Mucosa of rectum (tissue), 2 donors: ENCODE measurements at regions not wholly inside any gene's neighbourhood (a gene's known extent, or its start where the extent isn't known, plus 50 kb on each side); places are given as distances from the start of the nearest gene placed in this dataset.
"Not testable (repeated sequence)": the region's sequence is repeated elsewhere in the genome, so short reads cannot be mapped to it uniquely, and the experiment has no call there.

ENCODE experiments used
- H3K27ac ChIP-seq, 2 donors: one replicate each; pipeline ENCODE4 v1.7.0; 2013; ENCODE audit warnings: inconsistent platforms in 2 of 2, low read depth in 2 of 2, low read length in 2 of 2
- H3K27me3 ChIP-seq, 2 donors: one replicate each; pipeline ENCODE4 v1.7.0; 2013; ENCODE audit warnings: low read length in 2 of 2; ENCODE audit not compliant: control insufficient read depth in 2 of 2, insufficient read depth in 2 of 2
- H3K36me3 ChIP-seq, 2 donors: one replicate each; pipeline ENCODE4 v1.7.0; 2013; ENCODE audit warnings: low read length in 2 of 2; ENCODE audit not compliant: control insufficient read depth in 2 of 2, insufficient read depth in 2 of 2
- H3K4me1 ChIP-seq, 2 donors: one replicate each; pipeline ENCODE4 v1.7.0; 2013; ENCODE audit warnings: low read length in 2 of 2, mild to moderate bottlenecking in 1 of 2; ENCODE audit not compliant: control insufficient read depth in 2 of 2, insufficient read depth in 2 of 2
- H3K4me3 ChIP-seq, 2 donors: one replicate each; pipeline ENCODE4 v1.7.0; 2013; ENCODE audit warnings: low read length in 2 of 2
- H3K9ac ChIP-seq, 2 donors: one replicate each; pipeline ENCODE4 v1.7.0; 2013; ENCODE audit warnings: low read length in 2 of 2, low read depth in 1 of 2, mild to moderate bottlenecking in 1 of 2
- H3K9me3 ChIP-seq, 2 donors: one replicate each; pipeline ENCODE4 v1.7.0; 2013; ENCODE audit warnings: low read length in 2 of 2; ENCODE audit not compliant: control insufficient read depth in 2 of 2
- donor health status: healthy.
- donor health status: Normal muscosa, but diverticular disease.

DNA sequence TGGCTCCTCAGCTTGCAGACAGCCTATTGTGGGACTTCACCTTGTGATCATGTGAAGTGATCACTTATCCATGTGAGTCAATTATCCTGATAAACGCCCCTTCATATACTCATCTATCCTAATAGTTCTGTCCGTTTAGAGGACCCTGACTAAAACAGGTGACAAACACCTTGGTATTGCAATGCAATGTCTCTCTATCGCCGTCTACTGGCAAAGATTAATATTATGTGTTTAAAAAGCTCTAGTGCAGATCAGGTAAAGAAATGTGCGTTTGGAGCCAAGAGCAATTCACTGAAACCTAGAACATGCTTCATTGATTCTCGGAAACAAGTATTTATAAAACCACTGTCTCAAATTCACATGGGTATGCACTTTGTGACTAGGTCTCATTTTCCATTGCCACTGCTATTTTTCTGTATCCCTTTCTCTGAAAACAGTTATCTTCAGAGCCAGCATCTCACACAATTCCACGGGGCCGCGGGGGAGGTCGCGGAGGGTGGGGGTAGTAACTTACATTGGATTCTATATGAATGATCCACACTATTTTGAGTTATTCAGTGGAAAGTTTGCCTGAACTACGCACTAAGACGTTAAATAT, 554.6 kb upstream of the NCAM2 start:
- no peaks in the 10 kb centered on the region for H3K9me3 ChIP-seq
- no peak overlapping the region for H3K27ac ChIP-seq
- H3K4me3 ChIP-seq, result no peak overlapping the region
- no peaks in the 10 kb centered on the region for H3K4me1 ChIP-seq
- no peak overlapping the region for H3K9ac ChIP-seq
- H3K27me3 ChIP-seq, result no peaks in the 10 kb centered on the region
- H3K36me3 ChIP-seq, result no peaks in the 10 kb centered on the region

DNA sequence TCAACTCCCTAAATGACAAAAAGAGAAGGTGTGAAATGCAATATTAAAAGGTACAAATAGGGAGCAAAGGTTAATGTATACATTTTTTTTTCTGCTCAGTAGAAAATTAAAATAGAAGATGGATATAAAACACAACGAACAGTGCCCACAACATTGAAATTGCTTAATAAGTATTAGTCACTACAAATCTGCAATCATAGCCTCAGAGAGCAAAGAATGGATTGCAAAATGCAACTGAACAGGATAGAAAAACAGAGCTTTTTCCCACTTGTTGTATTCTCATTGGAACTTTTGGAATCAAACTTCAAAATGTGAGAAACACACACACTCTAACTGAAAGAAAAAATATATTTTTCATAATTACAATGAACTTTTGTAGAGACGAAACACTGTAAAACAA, 552.2 kb upstream of the NCAM2 start:
- Histone ChIP-seq H3K9ac (no peak overlapping the region), H3K9me3 (no peaks in the 10 kb centered on the region), H3K36me3 (no peaks in the 10 kb centered on the region), H3K4me3 (no peak overlapping the region), H3K27ac (no peak overlapping the region), H3K4me1 (no peaks in the 10 kb centered on the region), H3K27me3 (no peaks in the 10 kb centered on the region)

DNA sequence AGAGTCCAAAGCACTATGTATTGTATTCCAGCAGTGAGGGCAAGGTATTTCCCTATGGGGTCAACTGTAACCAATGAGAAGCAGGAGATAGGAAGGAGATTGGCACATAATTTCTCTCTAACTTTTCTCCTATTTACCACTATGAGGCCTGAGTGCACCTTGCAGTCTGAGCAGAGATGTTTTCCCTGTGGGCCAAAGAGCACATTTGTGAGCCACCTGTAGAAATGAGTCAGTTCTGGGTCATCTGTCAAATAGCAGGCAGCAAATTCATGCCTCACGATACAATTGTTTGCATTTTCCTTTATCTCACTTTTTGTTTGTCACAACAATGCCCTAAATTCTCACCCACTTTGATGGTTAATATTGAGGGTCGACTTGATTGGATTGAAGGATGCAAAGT, 547.2 kb upstream of the NCAM2 start:
- Histone ChIP-seq H3K9ac (no peak overlapping the region), H3K27ac (no peak overlapping the region), H3K9me3 (no peaks in the 10 kb centered on the region), H3K36me3 (no peaks in the 10 kb centered on the region), H3K4me1 (no peaks in the 10 kb centered on the region), H3K27me3 (no peaks in the 10 kb centered on the region), H3K4me3 (no peak overlapping the region)

DNA sequence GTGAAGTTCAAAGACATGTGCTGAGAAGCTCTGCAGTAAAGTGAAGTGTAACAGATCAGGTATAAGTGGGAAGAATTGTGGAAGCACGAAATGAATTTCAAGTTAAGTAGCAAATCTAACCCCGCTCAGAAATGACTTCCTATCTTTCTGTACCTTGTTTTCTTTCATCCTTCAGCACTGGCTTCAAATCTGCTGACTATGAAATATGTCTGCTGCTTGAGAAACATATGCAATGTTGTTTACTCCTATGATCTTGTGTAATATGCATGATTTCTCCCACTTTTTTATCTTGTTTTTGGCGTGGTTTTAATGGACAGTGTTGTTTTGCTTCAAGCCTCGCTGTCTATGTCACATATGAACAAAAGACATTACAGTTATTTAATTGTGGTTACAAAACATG, 545.3 kb upstream of the NCAM2 start:
- H3K4me3 ChIP-seq, result no peak overlapping the region

DNA sequence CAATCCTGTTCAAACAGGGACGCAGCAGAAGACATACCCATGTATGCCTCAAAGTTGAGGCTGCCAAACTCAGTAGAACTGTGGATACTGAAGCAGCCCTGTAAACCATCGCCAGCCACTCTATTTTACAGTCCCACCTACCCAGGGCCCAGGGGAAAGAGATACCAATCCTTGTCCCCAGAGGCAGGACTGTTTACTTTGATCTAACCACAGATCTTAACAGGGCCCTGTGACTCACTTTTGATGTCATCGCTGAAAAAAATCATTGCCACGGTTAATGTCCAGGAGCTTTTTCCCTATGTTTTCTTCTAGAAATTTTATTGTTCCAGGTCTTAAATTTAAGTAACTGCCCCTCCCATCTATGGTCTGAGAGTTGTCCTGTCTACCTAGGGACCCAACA, 538.4 kb upstream of the NCAM2 start:
- Histone ChIP-seq H3K27me3 (no peaks in the 10 kb centered on the region), H3K27ac (no peak overlapping the region), H3K9ac (no peak overlapping the region), H3K9me3 (peaks cover 0 to 4% of the 10 kb centered on the region in 2 donors), H3K36me3 (no peaks in the 10 kb centered on the region), H3K4me3 (no peak overlapping the region), H3K4me1 (no peaks in the 10 kb centered on the region)

More for the DNA sequence above, 545.3 kb upstream of the NCAM2 start:
- Histone ChIP-seq H3K36me3 (no peaks in the 10 kb centered on the region), H3K9me3 (no peaks in the 10 kb centered on the region), H3K9ac (no peak overlapping the region), H3K27ac (no peak overlapping the region), H3K27me3 (no peaks in the 10 kb centered on the region), H3K4me1 (no peaks in the 10 kb centered on the region)

DNA sequence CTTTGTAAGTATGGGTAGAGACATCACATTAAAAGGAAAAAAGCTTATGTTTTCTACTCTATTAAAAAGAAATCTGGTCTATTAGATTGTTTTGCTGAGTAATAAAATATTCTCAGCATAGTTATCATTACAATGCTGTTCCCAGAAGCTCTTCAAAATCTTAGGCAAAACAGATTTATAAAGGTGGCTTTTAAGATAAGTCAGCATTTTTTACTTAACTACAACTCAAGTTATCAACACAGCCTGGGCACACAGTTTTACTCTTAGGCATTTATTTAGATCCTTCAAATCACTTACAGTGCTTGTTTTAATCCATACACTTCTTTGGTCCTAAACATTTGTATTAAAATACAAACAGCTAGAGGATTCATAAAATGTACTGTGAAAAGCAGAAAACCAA, 534.8 kb upstream of the NCAM2 start:
- H3K4me3 ChIP-seq, result no peak overlapping the region
- peaks cover 0 to 4% of the 10 kb centered on the region in 2 donors for H3K9me3 ChIP-seq
- H3K4me1 ChIP-seq, result no peaks in the 10 kb centered on the region
- no peak overlapping the region for H3K27ac ChIP-seq
- no peak overlapping the region for H3K9ac ChIP-seq
- H3K36me3 ChIP-seq, result no peaks in the 10 kb centered on the region
- H3K27me3 ChIP-seq, result no peaks in the 10 kb centered on the region

DNA sequence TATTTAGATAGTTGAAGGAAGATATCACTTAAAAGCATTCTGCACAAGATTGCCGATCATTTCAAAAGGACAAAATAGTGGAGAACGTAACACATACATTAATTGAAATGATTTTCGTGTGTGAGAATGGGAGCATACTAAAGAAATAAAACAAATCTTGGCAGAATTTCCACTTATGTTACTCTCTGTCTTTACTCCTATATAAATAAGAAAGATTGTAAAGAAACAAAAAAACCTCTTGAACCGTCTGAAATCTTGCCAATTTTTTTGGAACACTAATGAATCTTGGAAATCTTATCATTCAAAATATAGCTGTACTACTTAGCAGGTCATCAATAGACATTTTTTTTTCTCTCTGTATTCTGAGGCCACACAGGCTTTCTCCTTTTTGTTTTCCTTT, 528.8 kb upstream of the NCAM2 start:
- no peaks in the 10 kb centered on the region for H3K27me3 ChIP-seq
- H3K4me3 ChIP-seq, result no peak overlapping the region
- no peaks in the 10 kb centered on the region for H3K4me1 ChIP-seq
- no peaks in the 10 kb centered on the region for H3K9me3 ChIP-seq
- H3K36me3 ChIP-seq, result no peaks in the 10 kb centered on the region
- no peak overlapping the region for H3K27ac ChIP-seq
- no peak overlapping the region for H3K9ac ChIP-seq

DNA sequence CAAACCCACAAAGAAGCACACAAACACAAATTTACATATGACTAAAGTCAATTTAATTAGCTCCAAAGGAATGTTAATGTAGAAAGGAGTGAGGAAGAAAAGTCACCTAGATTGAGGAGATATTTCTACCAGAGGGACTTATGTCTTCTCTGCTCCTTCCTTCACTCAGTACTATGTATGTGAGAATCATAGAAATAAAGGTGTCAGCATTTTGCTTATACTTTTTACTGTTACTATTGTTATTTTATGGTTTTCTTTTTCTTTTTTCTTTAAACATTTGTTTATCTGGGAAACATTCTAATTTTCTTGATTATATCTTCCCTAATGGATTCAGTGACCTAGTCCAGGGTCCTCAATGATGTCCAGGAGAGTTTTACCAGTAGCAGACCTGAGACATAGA, 511.9 kb upstream of the NCAM2 start:
- Histone ChIP-seq H3K4me1 (no peaks in the 10 kb centered on the region), H3K36me3 (no peaks in the 10 kb centered on the region), H3K27ac (no peak overlapping the region), H3K9ac (no peak overlapping the region), H3K27me3 (no peaks in the 10 kb centered on the region), H3K9me3 (no peaks in the 10 kb centered on the region), H3K4me3 (no peak overlapping the region)

DNA sequence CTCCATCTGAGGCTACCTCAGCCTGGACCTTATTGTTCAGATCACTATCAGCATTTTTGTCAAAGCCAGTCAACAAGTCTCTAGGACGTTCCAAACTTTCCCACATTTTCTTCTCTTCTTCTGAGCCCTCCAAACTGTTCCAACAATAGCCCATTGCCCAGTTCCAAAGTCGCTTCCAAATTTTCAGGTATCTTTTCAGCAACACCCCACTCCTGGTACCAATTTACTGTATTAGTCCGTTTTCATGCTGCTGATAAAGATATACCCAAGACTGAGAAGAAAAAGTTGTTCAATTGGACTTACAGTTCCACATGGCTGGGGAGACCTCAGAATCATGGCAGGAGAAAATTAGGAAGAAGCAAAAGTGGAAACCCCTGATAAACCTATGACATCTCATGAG, 495.3 kb upstream of the NCAM2 start:
- not testable (repeated sequence) for H3K27ac ChIP-seq, H3K36me3 ChIP-seq

DNA sequence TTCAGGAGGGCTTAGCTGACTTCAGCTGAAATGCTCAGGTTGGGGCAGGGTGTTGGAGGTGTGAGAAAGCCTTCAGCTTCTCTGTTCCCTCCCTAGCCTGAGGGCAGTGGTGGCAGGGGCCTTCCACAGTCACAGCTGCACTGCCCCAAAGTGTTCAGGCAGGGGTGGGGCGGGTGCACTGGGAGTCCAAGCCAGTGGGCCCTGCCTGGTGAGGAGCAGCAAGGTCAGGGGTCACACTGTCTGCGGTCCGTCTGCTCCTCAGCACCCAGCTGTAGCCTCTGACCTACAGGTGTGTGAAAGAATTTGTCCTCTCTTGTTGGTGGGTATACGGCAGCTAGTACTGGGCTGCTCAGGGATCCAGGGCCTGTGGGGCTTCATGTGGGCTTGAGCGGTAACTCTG, 490.4 kb upstream of the NCAM2 start:
- Histone ChIP-seq H3K9me3 (peaks cover 4% of the 10 kb centered on the region in 2 donors), H3K36me3 (no peaks in the 10 kb centered on the region), H3K27me3 (no peaks in the 10 kb centered on the region), H3K9ac (no peak overlapping the region), H3K4me3 (no peak overlapping the region), H3K4me1 (no peaks in the 10 kb centered on the region), H3K27ac (no peak overlapping the region)

More for the DNA sequence above, 495.3 kb upstream of the NCAM2 start:
- not testable (repeated sequence) for H3K4me1 ChIP-seq, H3K9ac ChIP-seq, H3K9me3 ChIP-seq, H3K27me3 ChIP-seq, H3K4me3 ChIP-seq
